ENCODE measurements at regions not wholly inside any gene's neighbourhood (a gene's known extent, or its start where the extent isn't known, plus 50 kb on each side); places are given as distances from the start of the nearest gene placed in this dataset.
"Not testable (repeated sequence)": the region's sequence is repeated elsewhere in the genome, so short reads cannot be mapped to it uniquely, and the experiment has no call there.

GRCh38 chr1:214095896-214096295 is 108.1 kb downstream of the PROX1 start:
- H3K4me2 ChIP-seq; H4K20me1 ChIP-seq (ENCODE audit: insufficient read depth); H3K36me3 ChIP-seq (ENCODE audit: insufficient read depth); H2AFZ ChIP-seq (ENCODE audit: low read depth); H3K79me2 ChIP-seq (ENCODE audit: insufficient read depth, low read depth); H3K27ac ChIP-seq; H3K4me3 ChIP-seq (IDR thresholded peaks at IDR 0.05; ENCODE audit: insufficient read depth, low read depth, low read length); H3K27me3 ChIP-seq (ENCODE audit: insufficient read depth, low read depth); H3K4me1 ChIP-seq (ENCODE audit: low read depth, poor library complexity, severe bottlenecking); H3K9ac ChIP-seq: not testable (repeated sequence)

GRCh38 chr1:214101246-214101645 is 113.5 kb downstream of the PROX1 start:
- Histone ChIP-seq H2AFZ (ENCODE audit: low read depth) (no peak overlapping the region), H3K79me2 (ENCODE audit: insufficient read depth, low read depth) (no peaks in the 10 kb centered on the region), H3K27me3 (ENCODE audit: insufficient read depth, low read depth) (no peaks in the 10 kb centered on the region), H3K27ac (no peak overlapping the region), H3K4me1 (ENCODE audit: low read depth, poor library complexity, severe bottlenecking) (no peaks in the 10 kb centered on the region), H3K4me2 (no peak overlapping the region), H3K4me3 (IDR thresholded peaks at IDR 0.05; ENCODE audit: insufficient read depth, low read depth, low read length) (no peak overlapping the region), H3K36me3 (ENCODE audit: insufficient read depth) (no peaks in the 10 kb centered on the region), H3K9ac (no peak overlapping the region), H4K20me1 (ENCODE audit: insufficient read depth) (no peaks in the 10 kb centered on the region)
- TF ChIP-seq CTCF (conservative IDR thresholded peaks at IDR 0.05; ENCODE audit: low read depth, low read length) = no peak

GRCh38 chr1:214101828-214102227 is 114.1 kb downstream of the PROX1 start:
- no peak overlapping the region for H3K27ac ChIP-seq
- H3K27me3 ChIP-seq (ENCODE audit: insufficient read depth, low read depth) = no peaks in the 10 kb centered on the region
- no peak overlapping the region for H3K4me3 ChIP-seq (IDR thresholded peaks at IDR 0.05; ENCODE audit: insufficient read depth, low read depth, low read length)
- no peak overlapping the region for H3K4me2 ChIP-seq
- no peak overlapping the region for H2AFZ ChIP-seq (ENCODE audit: low read depth)
- no peak for TF ChIP-seq CTCF (conservative IDR thresholded peaks at IDR 0.05; ENCODE audit: low read depth, low read length)
- H3K4me1 ChIP-seq (ENCODE audit: low read depth, poor library complexity, severe bottlenecking) = no peaks in the 10 kb centered on the region
- H3K9ac ChIP-seq = no peak overlapping the region
- no peaks in the 10 kb centered on the region for H3K36me3 ChIP-seq (ENCODE audit: insufficient read depth)
- no peaks in the 10 kb centered on the region for H3K79me2 ChIP-seq (ENCODE audit: insufficient read depth, low read depth)
- no peaks in the 10 kb centered on the region for H4K20me1 ChIP-seq (ENCODE audit: insufficient read depth)

- H3K36me3 ChIP-seq (ENCODE audit: insufficient read depth) = no peaks in the 10 kb centered on the region
- no peaks in the 10 kb centered on the region for H3K4me1 ChIP-seq (ENCODE audit: low read depth, poor library complexity, severe bottlenecking)
- no peak overlapping the region for H3K4me2 ChIP-seq
- no peak overlapping the region for H2AFZ ChIP-seq (ENCODE audit: low read depth)
- TF ChIP-seq CTCF (conservative IDR thresholded peaks at IDR 0.05; ENCODE audit: low read depth, low read length) = no peak
- H3K27ac ChIP-seq = no peak overlapping the region
- no peak overlapping the region for H3K4me3 ChIP-seq (IDR thresholded peaks at IDR 0.05; ENCODE audit: insufficient read depth, low read depth, low read length)
- no peak overlapping the region for H3K9ac ChIP-seq
- no peaks in the 10 kb centered on the region for H3K79me2 ChIP-seq (ENCODE audit: insufficient read depth, low read depth)
- no peaks in the 10 kb centered on the region for H3K27me3 ChIP-seq (ENCODE audit: insufficient read depth, low read depth)
- H4K20me1 ChIP-seq (ENCODE audit: insufficient read depth) = no peaks in the 10 kb centered on the region
Measured at GRCh38 chr1:214102907-214103306, 115.1 kb downstream of the PROX1 start.

GRCh38 chr1:214103778-214104177 is 116.0 kb downstream of the PROX1 start:
- TF ChIP-seq CTCF (conservative IDR thresholded peaks at IDR 0.05; ENCODE audit: low read depth, low read length) = no peak
- Histone ChIP-seq H2AFZ (ENCODE audit: low read depth) (no peak overlapping the region), H3K4me2 (no peak overlapping the region), H3K79me2 (ENCODE audit: insufficient read depth, low read depth) (no peaks in the 10 kb centered on the region), H4K20me1 (ENCODE audit: insufficient read depth) (no peaks in the 10 kb centered on the region), H3K9ac (no peak overlapping the region), H3K36me3 (ENCODE audit: insufficient read depth) (no peaks in the 10 kb centered on the region), H3K27ac (no peak overlapping the region), H3K27me3 (ENCODE audit: insufficient read depth, low read depth) (no peaks in the 10 kb centered on the region), H3K4me3 (IDR thresholded peaks at IDR 0.05; ENCODE audit: insufficient read depth, low read depth, low read length) (no peak overlapping the region), H3K4me1 (ENCODE audit: low read depth, poor library complexity, severe bottlenecking) (no peaks in the 10 kb centered on the region)

All from KMS-11 (cell line).